Small intestine (tissue), 7 donors: ENCODE measurements at regions not wholly inside any gene's neighbourhood (a gene's known extent, or its start where the extent isn't known, plus 50 kb on each side); places are given as distances from the start of the nearest gene placed in this dataset.

Source experiments
- DNase-seq, 2 donors: peaks; one replicate each; pipeline versions ENCODE4 v3.0.0 to v3.0.0-alpha.2; 2013
- FAIRE-seq: peaks from 2 replicates; lab custom pipeline; 2012; peaks lifted over from hg19 to GRCh38; lab: Jason Lieb, UNC
- H3K27ac ChIP-seq, 3 donors: one replicate each; pipeline ENCODE4 v1.5.1; 2013; ENCODE audit warnings: low read length in 2 of 3, mild to moderate bottlenecking in 2 of 3, control low read depth in 1 of 3, inconsistent platforms in 1 of 3, low read depth in 1 of 3, moderate library complexity in 1 of 3
- H3K27me3 ChIP-seq, 3 donors: one replicate each; pipeline ENCODE4 v1.6.1; 2013; ENCODE audit warnings: low read length in 3 of 3, inconsistent platforms in 1 of 3; ENCODE audit not compliant: control insufficient read depth in 3 of 3, insufficient read depth in 3 of 3
- H3K36me3 ChIP-seq, 3 donors: one replicate each; pipeline ENCODE4 v1.6.1; 2013; ENCODE audit warnings: low read length in 3 of 3, inconsistent platforms in 1 of 3, low read depth in 1 of 3, mild to moderate bottlenecking in 1 of 3, moderate library complexity in 1 of 3; ENCODE audit not compliant: control insufficient read depth in 3 of 3, insufficient read depth in 2 of 3
- H3K4me1 ChIP-seq, 3 donors: one replicate each; pipeline ENCODE4 v1.6.1; 2013; ENCODE audit warnings: low read length in 2 of 3, inconsistent platforms in 1 of 3, low read depth in 1 of 3, mild to moderate bottlenecking in 1 of 3, moderate library complexity in 1 of 3; ENCODE audit not compliant: control insufficient read depth in 3 of 3, insufficient read depth in 2 of 3
- H3K4me3 ChIP-seq, 3 donors: one replicate each; pipeline ENCODE4 v1.5.1; 2013; ENCODE audit warnings: low read length in 3 of 3, control low read depth in 1 of 3, inconsistent platforms in 1 of 3, low read depth in 1 of 3, mild to moderate bottlenecking in 1 of 3, moderate library complexity in 1 of 3
- H3K9me3 ChIP-seq, 2 donors: one replicate each; pipeline ENCODE4 v1.6.1; 2013; ENCODE audit warnings: low read depth in 1 of 2, low read length in 1 of 2; ENCODE audit not compliant: control insufficient read depth in 2 of 2, insufficient read depth in 1 of 2
- WGBS, 3 donors: extraction: QIAGEN DNeasy Blood & Tissue Kit; methylation state at CpG; one replicate each; pipeline ENCODE4 v1.1.7; 2013; 5-methylcytosine and 5-hydroxymethylcytosine counted together
- donor health status: healthy with polysubstance abuse.
- donor health status: control.
- donor health status: control.
- donor health status: Bipolar disorder and iron deficiency.
- donor health status: healthy.

DNA sequence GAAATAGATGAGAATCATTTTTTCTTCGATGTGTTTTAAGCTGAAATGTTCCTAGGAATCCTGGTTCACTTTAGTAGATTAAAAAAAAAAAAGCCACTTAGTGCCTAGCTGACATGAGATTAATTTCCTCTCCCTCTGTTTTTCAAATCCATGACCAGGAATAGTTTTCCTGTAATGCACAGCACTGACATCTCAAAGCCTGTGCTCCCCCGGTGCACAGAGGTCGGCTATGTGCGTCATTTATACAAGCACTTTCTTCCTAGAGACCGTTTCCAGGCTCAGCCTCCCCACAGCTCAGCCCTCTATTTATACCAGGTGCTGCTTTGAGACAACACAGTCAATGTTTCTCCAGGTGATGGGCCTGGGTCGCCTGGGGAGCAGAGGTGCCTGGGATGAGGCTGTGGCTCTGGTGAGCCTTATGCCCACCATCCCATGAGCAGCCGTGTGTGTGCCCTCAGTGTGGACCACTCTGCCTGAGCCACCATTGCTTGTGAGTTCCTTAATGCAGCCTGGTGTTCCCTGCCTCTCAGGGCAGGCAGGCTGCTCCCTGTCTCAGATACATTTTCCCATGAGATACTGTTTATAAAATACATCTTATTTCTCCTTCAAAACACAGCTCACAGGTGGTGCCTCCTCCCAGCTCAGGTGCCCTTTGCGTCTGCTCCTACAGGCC is 515.7 kb upstream of the HS6ST1 start:
- 57 to 64% (median 61%) methylated on average over 8 of the region's 8 CpGs for WGBS, 3 donors
- no peak for FAIRE-seq
- Histone ChIP-seq H3K9me3 (no peaks in the 10 kb centered on the region), H3K27ac (no peak overlapping the region), H3K4me1 (no peaks in the 10 kb centered on the region), H3K27me3 (no peaks in the 10 kb centered on the region), H3K4me3 (no peak overlapping the region), H3K36me3 (no peaks in the 10 kb centered on the region)
- peak in 1 of 2 donors; percentile 14 for DNase-seq

DNA sequence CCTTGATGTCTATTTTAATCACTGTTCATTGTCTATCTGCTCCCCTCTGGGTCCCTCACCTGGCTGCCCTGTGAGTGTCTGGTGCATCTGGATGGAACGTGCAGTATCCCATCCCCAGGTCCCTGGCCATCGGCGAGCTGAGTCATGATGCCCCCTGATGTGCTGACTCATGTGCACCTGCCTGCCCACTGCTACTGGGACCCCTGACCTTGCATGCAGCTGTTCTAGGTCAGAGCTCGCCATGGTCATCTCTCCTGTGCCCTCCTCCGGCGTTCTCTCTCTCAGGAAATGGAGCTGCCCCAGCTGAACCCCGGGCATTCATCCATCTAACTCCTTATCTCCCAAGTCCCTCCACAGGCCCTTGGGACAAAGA is 516.2 kb upstream of the HS6ST1 start:
- H3K9me3 ChIP-seq = no peaks in the 10 kb centered on the region
- DNase-seq (no peak), FAIRE-seq (no peak)
- no peak overlapping the region for H3K27ac ChIP-seq
- H3K4me3 ChIP-seq = no peak overlapping the region
- no peaks in the 10 kb centered on the region for H3K27me3 ChIP-seq
- WGBS, 3 donors = 69 to 82% (median 79%) methylated on average over 7 of the region's 7 CpGs
- H3K36me3 ChIP-seq = no peaks in the 10 kb centered on the region
- no peaks in the 10 kb centered on the region for H3K4me1 ChIP-seq

DNA sequence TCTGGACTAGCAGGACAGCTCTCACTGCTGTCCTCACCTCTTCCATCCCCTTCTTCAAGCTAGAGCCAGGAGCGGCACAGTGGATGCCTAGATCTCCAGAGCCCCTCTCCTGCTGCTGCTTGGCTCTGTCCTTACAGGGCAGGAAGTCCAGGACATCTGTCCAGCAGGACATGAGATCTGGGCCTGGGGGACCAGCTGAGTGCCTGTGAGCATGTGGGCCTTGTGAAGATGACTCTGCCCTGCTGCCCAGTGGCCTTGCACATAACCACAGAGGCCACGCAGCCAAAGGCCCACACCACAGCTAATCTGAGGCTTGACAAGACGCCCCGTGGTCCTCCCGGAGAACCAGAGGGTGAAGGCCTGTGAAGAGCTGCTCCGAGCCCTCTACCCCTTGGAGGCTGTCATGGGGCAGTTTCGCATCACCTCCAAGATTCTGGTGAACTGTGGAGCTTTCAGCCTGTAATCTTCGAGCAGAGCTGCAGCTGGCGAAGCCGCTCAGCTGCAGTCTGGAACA is 516.7 kb upstream of the HS6ST1 start:
- Histone ChIP-seq H3K36me3 (no peaks in the 10 kb centered on the region), H3K4me3 (no peak overlapping the region), H3K9me3 (no peaks in the 10 kb centered on the region), H3K27me3 (no peaks in the 10 kb centered on the region), H3K27ac (no peak overlapping the region), H3K4me1 (no peaks in the 10 kb centered on the region)
- no peak for FAIRE-seq
- no peak for DNase-seq
- WGBS, 3 donors = 82 to 90% (median 84%) methylated on average over 10 of the region's 10 CpGs

DNA sequence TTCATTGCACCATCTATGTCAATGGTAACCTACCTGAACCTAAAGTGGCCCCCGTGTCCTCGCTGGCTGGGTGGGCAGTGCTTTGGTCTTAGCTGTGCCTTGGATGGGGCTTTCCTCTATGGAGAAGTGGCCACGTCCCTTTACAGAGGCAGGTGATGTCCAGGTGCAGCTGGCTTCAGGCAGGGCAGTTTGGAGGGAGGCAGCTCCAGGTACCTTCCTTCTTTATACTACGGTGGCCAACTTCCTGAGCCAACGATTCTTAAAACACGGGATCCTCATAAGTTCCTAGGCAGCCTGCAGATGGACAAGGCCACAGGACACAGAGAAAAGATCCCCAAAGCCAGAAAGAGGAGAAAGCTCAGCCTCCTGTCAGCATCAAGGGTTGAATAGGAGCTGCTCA is 517.3 kb upstream of the HS6ST1 start:
- H3K27me3 ChIP-seq = no peaks in the 10 kb centered on the region
- no peaks in the 10 kb centered on the region for H3K4me1 ChIP-seq
- DNase-seq (no peak), FAIRE-seq (no peak)
- no peaks in the 10 kb centered on the region for H3K36me3 ChIP-seq
- 76 to 87% (median 85%) methylated on average over 6 of the region's 6 CpGs for WGBS, 3 donors
- H3K4me3 ChIP-seq = no peak overlapping the region
- H3K27ac ChIP-seq = no peak overlapping the region
- H3K9me3 ChIP-seq = no peaks in the 10 kb centered on the region

DNA sequence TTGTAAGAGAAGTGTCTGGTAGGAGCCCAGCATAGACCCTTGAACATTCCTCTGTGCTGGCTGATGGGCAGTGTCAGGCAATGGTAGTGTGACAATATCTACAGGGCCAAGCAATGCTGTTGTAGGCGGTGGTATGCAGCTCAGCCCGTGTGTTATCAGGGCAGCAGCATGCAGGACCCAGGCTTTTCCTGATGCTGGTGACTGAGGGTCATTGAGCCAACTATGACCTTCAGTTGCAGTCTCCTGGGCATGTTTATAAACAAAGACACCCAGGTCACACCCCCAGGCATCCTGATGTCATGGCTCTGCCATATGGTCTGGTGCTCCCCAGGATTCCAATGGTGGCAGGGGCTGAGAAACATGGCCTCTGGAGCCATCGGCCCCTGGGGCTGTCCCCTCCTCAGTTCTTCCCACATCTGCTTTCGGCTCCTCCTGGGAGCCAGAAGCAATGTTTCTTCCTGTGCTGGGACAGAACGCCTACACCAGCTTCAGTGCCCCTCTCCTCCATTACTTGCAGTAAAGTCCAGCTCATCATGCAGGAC is 518.0 kb upstream of the HS6ST1 start:
- FAIRE-seq (no peak), DNase-seq (no peak)
- no peaks in the 10 kb centered on the region for H3K9me3 ChIP-seq
- no peaks in the 10 kb centered on the region for H3K27me3 ChIP-seq
- H3K4me1 ChIP-seq = no peaks in the 10 kb centered on the region
- no peak overlapping the region for H3K27ac ChIP-seq
- no peaks in the 10 kb centered on the region for H3K36me3 ChIP-seq
- 78 to 93% (median 88%) methylated on average over 5 of the region's 5 CpGs for WGBS, 3 donors
- H3K4me3 ChIP-seq = no peak overlapping the region

DNA sequence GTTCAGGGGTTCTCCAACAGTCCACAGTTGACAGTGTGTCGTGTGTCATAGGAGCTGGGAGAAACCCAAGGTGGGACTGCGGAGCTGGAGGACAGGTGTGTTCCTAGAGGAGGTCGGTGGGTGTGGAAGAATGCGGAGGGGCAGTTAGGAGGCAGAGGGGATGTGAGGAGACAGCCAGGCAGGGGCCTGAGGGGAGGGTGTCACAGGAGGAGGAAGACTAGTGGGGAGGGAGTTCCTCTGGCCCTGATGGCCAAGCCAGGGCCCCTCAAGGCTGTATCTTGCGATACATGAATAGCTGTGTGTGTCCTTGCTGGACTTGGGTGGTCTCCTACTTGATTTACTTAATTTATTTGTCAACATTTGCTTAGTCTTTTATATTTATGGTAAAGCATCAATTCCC is 519.6 kb upstream of the HS6ST1 start:
- Histone ChIP-seq H3K9me3 (no peaks in the 10 kb centered on the region), H3K27me3 (no peaks in the 10 kb centered on the region), H3K4me1 (no peaks in the 10 kb centered on the region), H3K4me3 (no peak overlapping the region), H3K36me3 (no peaks in the 10 kb centered on the region), H3K27ac (no peak overlapping the region)
- DNase-seq = no peak
- WGBS, 3 donors = 84 to 91% (median 89%) methylated on average over 5 of the region's 5 CpGs
- no peak for FAIRE-seq

DNA sequence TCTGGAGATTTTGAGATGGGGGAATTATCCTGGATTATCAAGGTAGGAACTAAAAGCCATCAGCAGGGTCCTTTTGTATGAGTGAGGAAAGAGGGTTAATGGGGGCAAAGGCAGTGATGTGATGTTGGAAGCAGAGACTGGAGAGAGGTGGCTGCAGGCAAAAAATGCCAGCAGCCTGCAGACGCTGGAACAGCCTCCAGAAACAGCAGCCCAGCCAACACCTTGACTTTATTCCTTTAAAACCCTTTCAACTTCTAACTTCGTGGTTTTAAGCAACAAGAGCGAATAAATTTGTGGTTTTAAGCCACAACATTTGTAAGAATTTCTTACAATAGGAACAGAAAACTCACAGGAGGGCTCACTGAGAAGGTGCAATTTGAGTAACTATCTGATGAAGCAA is 523.1 kb upstream of the HS6ST1 start:
- H3K27ac ChIP-seq = no peak overlapping the region
- H3K4me1 ChIP-seq = no peaks in the 10 kb centered on the region
- no peak overlapping the region for H3K4me3 ChIP-seq
- DNase-seq = no peak
- FAIRE-seq = no peak
- H3K36me3 ChIP-seq = no peaks in the 10 kb centered on the region
- no peaks in the 10 kb centered on the region for H3K9me3 ChIP-seq
- WGBS, 3 donors = 38 to 56% (median 46%) methylated on average over 3 of the region's 3 CpGs
- no peaks in the 10 kb centered on the region for H3K27me3 ChIP-seq

DNA sequence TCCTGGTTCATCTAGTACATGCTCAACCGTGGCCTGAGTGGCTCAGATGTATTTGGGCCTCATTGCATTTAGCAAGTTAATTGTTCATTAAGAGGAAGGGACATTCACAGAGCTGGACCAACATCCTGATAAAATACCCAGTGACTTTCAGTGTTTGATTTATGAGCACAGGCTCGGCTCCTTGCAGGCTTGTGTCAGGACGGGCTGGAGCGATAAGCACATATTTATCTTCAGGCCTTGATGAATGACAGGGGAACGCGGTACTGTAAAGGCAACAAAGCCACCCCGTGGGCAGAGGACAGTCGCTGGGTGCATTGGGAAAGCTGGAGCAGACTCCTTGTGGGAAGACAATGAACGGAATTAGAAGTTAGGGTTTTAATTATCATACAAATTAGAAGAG is 548.6 kb upstream of the HS6ST1 start:
- DNase-seq (no peak), FAIRE-seq (no peak)
- H3K9me3 ChIP-seq = no peaks in the 10 kb centered on the region
- H3K36me3 ChIP-seq = no peaks in the 10 kb centered on the region
- WGBS, 3 donors = 27 to 49% (median 43%) methylated on average over 9 of the region's 9 CpGs
- H3K4me3 ChIP-seq = no peak overlapping the region
- H3K27me3 ChIP-seq = no peaks in the 10 kb centered on the region
- H3K4me1 ChIP-seq = no peaks in the 10 kb centered on the region
- no peak overlapping the region for H3K27ac ChIP-seq
